C4-2B (cell line): ENCODE measurements at regions not wholly inside any gene's neighbourhood (a gene's known extent, or its start where the extent isn't known, plus 50 kb on each side); places are given as distances from the start of the nearest gene placed in this dataset.

Experiments
- CTCF ChIP-seq: fragments of 450-650 bp; conservative IDR thresholded peaks from 2 replicates; pipeline ENCODE4 v1.5.1; 2017; ENCODE audit warnings: mild to moderate bottlenecking
- ZFX ChIP-seq: fragments of 450-650 bp; IDR thresholded peaks from 2 replicates; pipeline ENCODE4 v1.6.1; 2017

DNA sequence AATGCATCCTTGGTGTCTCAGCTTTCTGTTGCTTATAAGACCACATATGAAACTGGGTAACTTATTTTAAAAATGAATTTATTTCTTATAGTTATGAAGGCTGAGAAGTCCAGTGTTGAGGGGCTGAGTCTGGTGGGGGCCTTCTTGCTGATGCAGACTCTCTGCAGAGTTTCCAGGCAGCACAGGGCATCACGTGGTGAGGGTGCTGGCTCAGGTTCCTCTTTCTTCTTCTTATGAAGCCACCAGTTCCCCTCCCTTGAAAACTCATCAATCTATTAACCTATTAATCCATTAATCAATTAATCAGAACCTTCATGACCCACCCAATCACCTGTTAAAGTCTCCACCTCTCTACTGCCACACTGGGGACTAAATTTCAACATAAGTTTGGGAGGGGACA lies 595.6 kb upstream of the NRP1 start:
- TF ChIP-seq CTCF, result no peak
- no peak for TF ChIP-seq ZFX
